H9 (cell line): ENCODE measurements at regions not wholly inside any gene's neighbourhood (a gene's known extent, or its start where the extent isn't known, plus 50 kb on each side); places are given as distances from the start of the nearest gene placed in this dataset.

Source experiments
- DNase-seq: peaks from one replicate; pipeline ENCODE4 v3.0.0-alpha.2; 2017
- H2AFZ ChIP-seq: one replicate; pipeline ENCODE4 v1.6.1; 2013; ENCODE audit warnings: mild to moderate bottlenecking, low read length, control low read depth, moderate library complexity
- H2AK5ac ChIP-seq: 2 replicates; pipeline ENCODE4 v1.6.1; 2013; ENCODE audit warnings: low read length, control low read depth, mixed read lengths; ENCODE audit not compliant: insufficient read length
- H2BK120ac ChIP-seq: one replicate; pipeline ENCODE4 v1.6.1; 2013; ENCODE audit warnings: low read depth, mild to moderate bottlenecking, low read length, control low read depth, inconsistent platforms; ENCODE audit not compliant: poor library complexity, severe bottlenecking
- H2BK12ac ChIP-seq: 2 replicates; pipeline ENCODE4 v1.6.1; 2013; ENCODE audit warnings: low read length, control low read depth, mixed read lengths, low read depth; ENCODE audit not compliant: insufficient read length
- H2BK15ac ChIP-seq: 2 replicates; pipeline ENCODE4 v1.6.1; 2013; ENCODE audit warnings: low read depth, low read length, control low read depth
- H2BK20ac ChIP-seq: one replicate; pipeline ENCODE4 v1.6.1; 2013; ENCODE audit warnings: low read depth, mild to moderate bottlenecking, low read length, control low read depth, inconsistent platforms; ENCODE audit not compliant: poor library complexity, severe bottlenecking
- H2BK5ac ChIP-seq: 2 replicates; pipeline ENCODE4 v1.6.1; 2013; ENCODE audit warnings: low read length, control low read depth, mixed read lengths; ENCODE audit not compliant: insufficient read length
- H3K14ac ChIP-seq: 2 replicates; pipeline ENCODE4 v1.6.1; 2013; ENCODE audit warnings: low read length, control low read depth; ENCODE audit not compliant: insufficient read depth
- H3K18ac ChIP-seq: 2 replicates; pipeline ENCODE4 v1.6.1; 2013; ENCODE audit warnings: low read depth, mild to moderate bottlenecking, mixed read lengths, low read length, control low read depth; ENCODE audit not compliant: insufficient read length
- H3K23ac ChIP-seq: 2 replicates; pipeline ENCODE4 v1.6.1; 2013; ENCODE audit warnings: low read length, control low read depth, mixed read lengths, low read depth; ENCODE audit not compliant: insufficient read length
- H3K23me2 ChIP-seq: 2 replicates; pipeline ENCODE4 v1.6.1; 2013; ENCODE audit warnings: low read depth, mild to moderate bottlenecking, mixed read lengths, low read length, control low read depth; ENCODE audit not compliant: insufficient read length, poor library complexity, severe bottlenecking
- H3K27ac ChIP-seq: 2 replicates; pipeline ENCODE4 v1.5.1; 2013; ENCODE audit warnings: low read length, control low read depth, mixed read lengths, low read depth; ENCODE audit not compliant: insufficient read length
- H3K27me3 ChIP-seq: 2 replicates; pipeline ENCODE4 v1.6.1; 2013; ENCODE audit warnings: low read length, control low read depth, inconsistent platforms; ENCODE audit not compliant: insufficient read depth
- H3K4ac ChIP-seq: 2 replicates; pipeline ENCODE4 v1.6.1; 2013; ENCODE audit warnings: low read depth, mild to moderate bottlenecking, control low read depth, inconsistent platforms, low read length, moderate library complexity
- H3K4me1 ChIP-seq: 2 replicates; pipeline ENCODE4 v1.6.1; 2013; ENCODE audit warnings: low read length, control low read depth, inconsistent platforms; ENCODE audit not compliant: insufficient read depth
- H3K4me2 ChIP-seq: 2 replicates; pipeline ENCODE4 v1.6.1; 2013; ENCODE audit warnings: low read length, control low read depth, mixed read lengths; ENCODE audit not compliant: insufficient read length, insufficient read depth
- H3K56ac ChIP-seq: 2 replicates; pipeline ENCODE4 v1.6.1; 2013; ENCODE audit warnings: low read depth, mild to moderate bottlenecking, mixed read lengths, low read length, control low read depth; ENCODE audit not compliant: insufficient read length
- H3K79me1 ChIP-seq: 2 replicates; pipeline ENCODE4 v1.6.1; 2013; ENCODE audit warnings: low read depth, mild to moderate bottlenecking, moderate library complexity, low read length, control low read depth, inconsistent platforms; ENCODE audit not compliant: insufficient read depth, poor library complexity, severe bottlenecking
- H3K79me2 ChIP-seq: 2 replicates; pipeline ENCODE4 v1.6.1; 2013; ENCODE audit warnings: low read length, control low read depth, inconsistent platforms; ENCODE audit not compliant: insufficient read depth
- H3K9ac ChIP-seq: 2 replicates; pipeline ENCODE4 v1.6.1; 2013; ENCODE audit warnings: low read length, control low read depth, mixed read lengths; ENCODE audit not compliant: insufficient read length; ENCODE audit errors: extremely low read depth
- H3K9me3 ChIP-seq: one replicate; pipeline ENCODE4 v1.6.1; 2013; ENCODE audit warnings: low read depth, low read length, inconsistent platforms; ENCODE audit not compliant: control insufficient read depth
- H3T11ph ChIP-seq: one replicate; pipeline ENCODE4 v1.6.1; 2013; ENCODE audit warnings: mild to moderate bottlenecking, low read length, control low read depth, inconsistent platforms
- H4K20me1 ChIP-seq: one replicate; pipeline ENCODE4 v1.6.1; 2013; ENCODE audit not compliant: control insufficient read depth, insufficient read length, insufficient read depth
- H4K5ac ChIP-seq: 2 replicates; pipeline ENCODE4 v1.6.1; 2013; ENCODE audit warnings: low read depth, mild to moderate bottlenecking, mixed read lengths, low read length, control low read depth; ENCODE audit not compliant: insufficient read length
- H4K8ac ChIP-seq: replicated peaks from 2 replicates; pipeline ENCODE4 v1.6.1; 2013; ENCODE audit warnings: low read length, control low read depth, mixed read lengths, low read depth; ENCODE audit not compliant: insufficient read length
- H4K91ac ChIP-seq: 2 replicates; pipeline ENCODE4 v1.6.1; 2013; ENCODE audit warnings: low read depth, mild to moderate bottlenecking, moderate library complexity, mixed read lengths, low read length, control low read depth; ENCODE audit not compliant: insufficient read length
- H3K27ac Mint-ChIP-seq, 3 experiments: 2 replicates in 2 of 3; 3 replicates in 1 of 3; pipeline ENCODE4 v1.8.0; 2020 to 2021; ENCODE audit warnings: mixed read lengths in 3 of 3, mild to moderate bottlenecking in 1 of 3, moderate library complexity in 1 of 3
- H3K27me3 Mint-ChIP-seq: 2 replicates; pipeline ENCODE4 v1.8.0; 2021; ENCODE audit warnings: low read depth, mild to moderate bottlenecking, moderate library complexity, mixed read lengths
- H3K36me3 Mint-ChIP-seq, 3 experiments: 2 replicates in 2 of 3; 3 replicates in 1 of 3; pipeline ENCODE4 v1.8.0; 2020 to 2021; ENCODE audit warnings: low read depth in 3 of 3, mixed read lengths in 3 of 3; ENCODE audit not compliant: insufficient read depth in 1 of 3
- H3K4me1 Mint-ChIP-seq, 2 experiments: 2 replicates each; pipeline ENCODE4 v1.8.0; 2020; ENCODE audit warnings: mixed read lengths in 2 of 2
- H3K4me3 Mint-ChIP-seq, 2 experiments: 2 replicates in 1 of 2; 3 replicates in 1 of 2; pipeline ENCODE4 v1.8.0; 2020 to 2021; ENCODE audit warnings: mild to moderate bottlenecking in 2 of 2, mixed read lengths in 2 of 2, moderate library complexity in 1 of 2
- H3K9me3 Mint-ChIP-seq, 2 experiments: 2 replicates in 1 of 2; 3 replicates in 1 of 2; pipeline ENCODE4 v1.8.0; 2020; ENCODE audit warnings: mild to moderate bottlenecking in 2 of 2, mixed read lengths in 2 of 2, moderate library complexity in 1 of 2
- CTCF ChIP-seq: fragments of 200-600 bp; sonication (generic); conservative IDR thresholded peaks from 3 replicates; pipeline ENCODE4 v1.8.0; 2021; ENCODE audit warnings: antibody characterized with exemption, mild to moderate bottlenecking
- WGBS: extraction: QIAGEN DNeasy Blood & Tissue Kit; methylation state at CpG from one replicate; pipeline ENCODE4 v1.1.7; 2013; ENCODE audit warnings: missing lambda C conversion rate, low lambda C conversion rate, mixed read lengths; ENCODE audit not compliant: insufficient read length; ENCODE audit errors: extremely low coverage; 5-methylcytosine and 5-hydroxymethylcytosine counted together

GRCh38 chr2:71791501-71792135 lies 338.3 kb downstream of the DYSF start:
- no peaks in the 10 kb centered on the region; the same call in none of the 2 replicates for H3K27me3 Mint-ChIP-seq
- no CpG with 5 or more reads among the region's 14 CpGs for WGBS

More at GRCh38 chr2:71791501-71792135, 338.3 kb downstream of the DYSF start:
- Histone ChIP-seq H3T11ph (no peak overlapping the region), H4K20me1 (no peaks in the 10 kb centered on the region), H2AFZ (no peak overlapping the region), H3K27ac (no peak overlapping the region), H2BK12ac (no peak overlapping the region), H2AK5ac (no peak overlapping the region), H3K56ac (no peak overlapping the region), H3K4me1 (no peaks in the 10 kb centered on the region; the same call in 1 of the 2 replicates), H3K9ac (no peak overlapping the region), H3K27me3 (no peaks in the 10 kb centered on the region), H3K23ac (no peak overlapping the region), H3K23me2 (peaks cover 2% of the 10 kb centered on the region), H3K18ac (no peak overlapping the region), H3K4me2 (no peak overlapping the region), H3K79me2 (no peaks in the 10 kb centered on the region), H4K91ac (no peak overlapping the region), H2BK120ac (no peak overlapping the region), H3K14ac (no peak overlapping the region; the same call in 1 of the 2 replicates), H3K79me1 (no peaks in the 10 kb centered on the region), H2BK15ac (no peak overlapping the region), H2BK20ac (no peak overlapping the region), H4K5ac (no peak overlapping the region), H2BK5ac (no peak overlapping the region), H3K9me3 (no peaks in the 10 kb centered on the region), H4K8ac (no peak overlapping the region), H3K4ac (no peak overlapping the region)
- no peak overlapping the region for H3K4me3 Mint-ChIP-seq
- no peak for TF ChIP-seq CTCF
- H3K27ac Mint-ChIP-seq, result no peak overlapping the region
- H3K4me1 Mint-ChIP-seq, result peaks cover 7 to 18% of the 10 kb centered on the region in 2 experiments; a peak in 3 of 4 replicates
- H3K9me3 Mint-ChIP-seq, result no peaks in the 10 kb centered on the region; a peak in 1 of 5 replicates
- H3K36me3 Mint-ChIP-seq, result no peaks in the 10 kb centered on the region; a peak in 1 of 7 replicates
- no peak for DNase-seq
